Astrocyte of the spinal cord (primary cell): ENCODE measurements at regions not wholly inside any gene's neighbourhood (a gene's known extent, or its start where the extent isn't known, plus 50 kb on each side); places are given as distances from the start of the nearest gene placed in this dataset.

Experiments
- DNase-seq: peaks from one replicate; pipeline ENCODE4 v3.0.0; 2011; ENCODE audit warnings: low read depth, low spot score
- H3K4me3 ChIP-seq: 2 replicates; pipeline ENCODE4 v1.5.1; 2011; ENCODE audit warnings: low read depth, mild to moderate bottlenecking, low read length, moderate library complexity
- CTCF ChIP-seq: IDR thresholded peaks from 2 replicates; pipeline ENCODE4 v1.5.1; 2012; ENCODE audit warnings: low read depth, mild to moderate bottlenecking, low read length, inconsistent platforms
- in situ Hi-C: cut with HindIII; loops from 2 replicates; pipeline ENCODE4 v1.10.0; 2017; ENCODE audit warnings: low sequenced_read_pairs

- DNase-seq: no peak
- no peak overlapping the region for H3K4me3 ChIP-seq
- TF ChIP-seq CTCF: no peak
- in situ Hi-C loops: no loop called here
Measured at GRCh38 chr2:192354512-192355244, 159.9 kb upstream of the TMEFF2 start.

GRCh38 chr2:192347542-192347941 is 152.8 kb upstream of the TMEFF2 start:
- no peak for TF ChIP-seq CTCF
- DNase-seq: no peak
- in situ Hi-C loops: no loop called here
- no peak overlapping the region for H3K4me3 ChIP-seq

GRCh38 chr2:192345287-192345686 is 150.6 kb upstream of the TMEFF2 start:
- in situ Hi-C loops: no loop called here

GRCh38 chr2:192333642-192334041 is 138.9 kb upstream of the TMEFF2 start:
- no peak for TF ChIP-seq CTCF
- in situ Hi-C loops: no loop called here
- DNase-seq: no peak
- no peak overlapping the region for H3K4me3 ChIP-seq

More at GRCh38 chr2:192345287-192345686, 150.6 kb upstream of the TMEFF2 start:
- no peak for DNase-seq
- TF ChIP-seq CTCF: no peak
- no peak overlapping the region for H3K4me3 ChIP-seq

- DNase-seq: no peak
- in situ Hi-C loops: no loop called here
- H3K4me3 ChIP-seq: no peak overlapping the region
- no peak for TF ChIP-seq CTCF
Measured at GRCh38 chr2:192328297-192328696, 133.6 kb upstream of the TMEFF2 start.

GRCh38 chr2:192327576-192327975 is 132.8 kb upstream of the TMEFF2 start:
- in situ Hi-C loops: no loop called here
- no peak for TF ChIP-seq CTCF
- no peak for DNase-seq
- H3K4me3 ChIP-seq: no peak overlapping the region
